ENCODE measurements at regions not wholly inside any gene's neighbourhood (a gene's known extent, or its start where the extent isn't known, plus 50 kb on each side); places are given as distances from the start of the nearest gene placed in this dataset.

GRCh38 chr18:24685254-24685959, 225.0 kb downstream of the HRH4 start:
- Histone ChIP-seq H3K4me3 (ENCODE audit: low read length) (no peak overlapping the region), H3K36me3 (ENCODE audit: control insufficient read depth, insufficient read depth, low read length) (no peaks in the 10 kb centered on the region), H3K4me1 (ENCODE audit: control insufficient read depth, insufficient read depth, low read length) (no peaks in the 10 kb centered on the region), H3K27me3 (ENCODE audit: control insufficient read depth, insufficient read depth, low read length) (no peaks in the 10 kb centered on the region), H3K27ac (ENCODE audit: low read length) (no peak overlapping the region), H3K9me3 (ENCODE audit: control insufficient read depth, low read depth, low read length) (no peaks in the 10 kb centered on the region)
- DNase-seq, result no peak
- 75% methylated on average over 2 of the region's 5 CpGs for WGBS (ENCODE audit: insufficient coverage, low lambda C conversion rate)

GRCh38 chr18:24695168-24695567, 234.7 kb downstream of the HRH4 start:
- Histone ChIP-seq H3K27ac (ENCODE audit: low read length) (no peak overlapping the region), H3K9me3 (ENCODE audit: control insufficient read depth, low read depth, low read length) (no peaks in the 10 kb centered on the region), H3K4me3 (ENCODE audit: low read length) (no peak overlapping the region), H3K36me3 (ENCODE audit: control insufficient read depth, insufficient read depth, low read length) (no peaks in the 10 kb centered on the region), H3K27me3 (ENCODE audit: control insufficient read depth, insufficient read depth, low read length) (no peaks in the 10 kb centered on the region), H3K4me1 (ENCODE audit: control insufficient read depth, insufficient read depth, low read length) (no peaks in the 10 kb centered on the region)
- no CpG with 5 or more reads among the region's 3 CpGs for WGBS (ENCODE audit: insufficient coverage, low lambda C conversion rate)
- no peak for DNase-seq

- DNase-seq, result no peak
- WGBS (ENCODE audit: insufficient coverage, low lambda C conversion rate), result 40% methylated on average over 1 of the region's 3 CpGs
- Histone ChIP-seq H3K36me3 (ENCODE audit: control insufficient read depth, insufficient read depth, low read length) (no peaks in the 10 kb centered on the region), H3K27ac (ENCODE audit: low read length) (no peak overlapping the region), H3K9me3 (ENCODE audit: control insufficient read depth, low read depth, low read length) (no peaks in the 10 kb centered on the region), H3K27me3 (ENCODE audit: control insufficient read depth, insufficient read depth, low read length) (no peaks in the 10 kb centered on the region), H3K4me3 (ENCODE audit: low read length) (no peak overlapping the region), H3K4me1 (ENCODE audit: control insufficient read depth, insufficient read depth, low read length) (no peaks in the 10 kb centered on the region)
These were observed 241.6 kb downstream of the HRH4 start for GRCh38 chr18:24702001-24702515.

GRCh38 chr18:24703316-24703715, 242.9 kb downstream of the HRH4 start:
- Histone ChIP-seq H3K9me3 (ENCODE audit: control insufficient read depth, low read depth, low read length) (no peaks in the 10 kb centered on the region), H3K4me1 (ENCODE audit: control insufficient read depth, insufficient read depth, low read length) (no peaks in the 10 kb centered on the region), H3K27me3 (ENCODE audit: control insufficient read depth, insufficient read depth, low read length) (no peaks in the 10 kb centered on the region), H3K27ac (ENCODE audit: low read length) (no peak overlapping the region), H3K4me3 (ENCODE audit: low read length) (no peak overlapping the region), H3K36me3 (ENCODE audit: control insufficient read depth, insufficient read depth, low read length) (no peaks in the 10 kb centered on the region)
- no peak for DNase-seq
- no CpG with 5 or more reads among the region's 1 CpG for WGBS (ENCODE audit: insufficient coverage, low lambda C conversion rate)

- Histone ChIP-seq H3K27ac (ENCODE audit: low read length) (no peak overlapping the region), H3K4me3 (ENCODE audit: low read length) (no peak overlapping the region), H3K4me1 (ENCODE audit: control insufficient read depth, insufficient read depth, low read length) (no peaks in the 10 kb centered on the region), H3K36me3 (ENCODE audit: control insufficient read depth, insufficient read depth, low read length) (no peaks in the 10 kb centered on the region), H3K27me3 (ENCODE audit: control insufficient read depth, insufficient read depth, low read length) (no peaks in the 10 kb centered on the region), H3K9me3 (ENCODE audit: control insufficient read depth, low read depth, low read length) (no peaks in the 10 kb centered on the region)
- no peak for DNase-seq
- WGBS (ENCODE audit: insufficient coverage, low lambda C conversion rate), result 40% methylated on average over 1 of the region's 7 CpGs
These were observed 244.7 kb downstream of the HRH4 start for GRCh38 chr18:24704946-24705630.

GRCh38 chr18:24710474-24710873, 250.0 kb downstream of the HRH4 start:
- no peak overlapping the region for H3K27ac ChIP-seq (ENCODE audit: low read length)
- no peaks in the 10 kb centered on the region for H3K4me1 ChIP-seq (ENCODE audit: control insufficient read depth, insufficient read depth, low read length)
- H3K9me3 ChIP-seq (ENCODE audit: control insufficient read depth, low read depth, low read length), result no peaks in the 10 kb centered on the region
- no peak for DNase-seq
- H3K36me3 ChIP-seq (ENCODE audit: control insufficient read depth, insufficient read depth, low read length), result no peaks in the 10 kb centered on the region
- no peak overlapping the region for H3K4me3 ChIP-seq (ENCODE audit: low read length)
- no peaks in the 10 kb centered on the region for H3K27me3 ChIP-seq (ENCODE audit: control insufficient read depth, insufficient read depth, low read length)

GRCh38 chr18:24719791-24720190, 259.4 kb downstream of the HRH4 start:
- no peaks in the 10 kb centered on the region for H3K36me3 ChIP-seq (ENCODE audit: control insufficient read depth, insufficient read depth, low read length)
- no peaks in the 10 kb centered on the region for H3K9me3 ChIP-seq (ENCODE audit: control insufficient read depth, low read depth, low read length)
- peaks cover 4% of the 10 kb centered on the region for H3K27me3 ChIP-seq (ENCODE audit: control insufficient read depth, insufficient read depth, low read length)
- no peak for DNase-seq
- H3K27ac ChIP-seq (ENCODE audit: low read length), result no peak overlapping the region
- no peak overlapping the region for H3K4me3 ChIP-seq (ENCODE audit: low read length)
- H3K4me1 ChIP-seq (ENCODE audit: control insufficient read depth, insufficient read depth, low read length), result no peaks in the 10 kb centered on the region

- Histone ChIP-seq H3K4me3 (ENCODE audit: low read length) (no peak overlapping the region), H3K27me3 (ENCODE audit: control insufficient read depth, insufficient read depth, low read length) (peaks cover 4% of the 10 kb centered on the region), H3K4me1 (ENCODE audit: control insufficient read depth, insufficient read depth, low read length) (no peaks in the 10 kb centered on the region), H3K9me3 (ENCODE audit: control insufficient read depth, low read depth, low read length) (no peaks in the 10 kb centered on the region), H3K27ac (ENCODE audit: low read length) (no peak overlapping the region), H3K36me3 (ENCODE audit: control insufficient read depth, insufficient read depth, low read length) (no peaks in the 10 kb centered on the region)
- no peak for DNase-seq
- WGBS (ENCODE audit: insufficient coverage, low lambda C conversion rate), result no CpG with 5 or more reads among the region's 2 CpGs
These were observed 261.0 kb downstream of the HRH4 start for GRCh38 chr18:24721388-24721787.

GRCh38 chr18:24725644-24726415, 265.4 kb downstream of the HRH4 start:
- Histone ChIP-seq H3K9me3 (ENCODE audit: control insufficient read depth, low read depth, low read length) (no peaks in the 10 kb centered on the region), H3K36me3 (ENCODE audit: control insufficient read depth, insufficient read depth, low read length) (no peaks in the 10 kb centered on the region), H3K4me3 (ENCODE audit: low read length) (no peak overlapping the region), H3K27me3 (ENCODE audit: control insufficient read depth, insufficient read depth, low read length) (peaks cover 4% of the 10 kb centered on the region), H3K4me1 (ENCODE audit: control insufficient read depth, insufficient read depth, low read length) (no peaks in the 10 kb centered on the region), H3K27ac (ENCODE audit: low read length) (no peak overlapping the region)
- no peak for DNase-seq
- 90% methylated on average over 2 of the region's 9 CpGs for WGBS (ENCODE audit: insufficient coverage, low lambda C conversion rate)

GRCh38 chr18:24726727-24727492, 266.5 kb downstream of the HRH4 start:
- no peaks in the 10 kb centered on the region for H3K36me3 ChIP-seq (ENCODE audit: control insufficient read depth, insufficient read depth, low read length)
- H3K4me1 ChIP-seq (ENCODE audit: control insufficient read depth, insufficient read depth, low read length), result no peaks in the 10 kb centered on the region
- H3K27me3 ChIP-seq (ENCODE audit: control insufficient read depth, insufficient read depth, low read length), result no peaks in the 10 kb centered on the region
- peak; percentile 49 to 64 for DNase-seq
- no peaks in the 10 kb centered on the region for H3K9me3 ChIP-seq (ENCODE audit: control insufficient read depth, low read depth, low read length)
- no peak overlapping the region for H3K4me3 ChIP-seq (ENCODE audit: low read length)
- WGBS (ENCODE audit: insufficient coverage, low lambda C conversion rate), result 0% methylated on average over 2 of the region's 18 CpGs
- H3K27ac ChIP-seq (ENCODE audit: low read length), result no peak overlapping the region
